ENCODE measurements at regions not wholly inside any gene's neighbourhood (a gene's known extent, or its start where the extent isn't known, plus 50 kb on each side); places are given as distances from the start of the nearest gene placed in this dataset.

DNA sequence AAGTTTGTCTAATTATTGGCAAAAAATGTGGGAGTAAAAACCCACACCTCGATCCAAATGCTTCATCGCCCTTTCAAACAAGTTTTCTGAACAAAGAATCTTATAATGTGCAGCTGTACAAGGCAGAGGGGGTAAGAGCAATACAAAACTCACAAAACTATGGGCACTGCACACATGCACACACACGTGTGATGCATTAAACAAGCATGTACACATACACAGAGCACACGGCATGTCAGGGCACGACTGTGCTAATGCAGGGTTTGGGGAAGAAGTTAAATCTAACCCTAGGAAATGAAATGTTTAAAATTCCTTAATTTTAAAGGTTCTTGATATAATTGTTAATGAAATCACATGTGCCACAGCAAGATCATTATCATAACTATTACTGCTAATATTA, 264.0 kb downstream of the SEC16B start:
- TF ChIP-seq CTCF (IDR thresholded peaks at IDR 0.05; ENCODE audit: insufficient read depth, low read length, poor library complexity, severe bottlenecking) (no peak), EZH2phosphoT487 (conservative IDR thresholded peaks at IDR 0.05; ENCODE audit: low read length) (no peak)

Data from SU-DHL-6 (cell line).